K562 (cell line): ENCODE measurements at regions not wholly inside any gene's neighbourhood (a gene's known extent, or its start where the extent isn't known, plus 50 kb on each side); places are given as distances from the start of the nearest gene placed in this dataset.

Experiments
- BMI1 ChIP-seq: fragments of 150-350 bp; IDR thresholded peaks from 2 replicates; pipeline ENCODE4 v1.6.1; 2014; ENCODE audit warnings: low read length
- CBX8 ChIP-seq: fragments of 200-600 bp; sonication (generic); IDR thresholded peaks from 2 replicates; pipeline ENCODE4 v1.6.1; 2012; ENCODE audit warnings: borderline replicate concordance, mixed run types, low read depth, mild to moderate bottlenecking, moderate library complexity, mixed read lengths, low read length, control low read depth, inconsistent platforms; ENCODE audit not compliant: poor library complexity, severe bottlenecking; ENCODE audit errors: extremely low read depth
- CCNT2 ChIP-seq: IDR thresholded peaks from 2 replicates; pipeline ENCODE4 v1.6.1; 2011; ENCODE audit warnings: borderline replicate concordance, low read depth, mild to moderate bottlenecking, moderate library complexity, mixed read lengths, low read length; ENCODE audit not compliant: insufficient read length; ENCODE audit errors: extremely low read depth
- CHD2 ChIP-seq: IDR thresholded peaks from 2 replicates; pipeline ENCODE4 v1.6.1; 2011; ENCODE audit warnings: low read depth, low read length
- EHMT2 ChIP-seq: fragments of 450-650 bp; IDR thresholded peaks from 2 replicates; pipeline ENCODE4 v1.6.1; 2018; ENCODE audit warnings: antibody characterized with exemption
- FOXK2 ChIP-seq, 2 experiments: fragments of 450-650 bp; IDR thresholded peaks in 1 of 2; conservative IDR thresholded peaks in 1 of 2; 2 replicates each; pipeline ENCODE4 v1.6.1; 2016; ENCODE audit warnings: low read depth in 2 of 2, mild to moderate bottlenecking in 1 of 2
- FOXP4 ChIP-seq: sonication (generic); formaldehyde crosslinking; IDR thresholded peaks from 2 replicates; pipeline ENCODE4 v1.8.0; 2022; ENCODE audit warnings: mild to moderate bottlenecking, missing genetic modification reagents, borderline replicate concordance
- HIVEP1 ChIP-seq: fragments of 250-450 bp; sonication (Bioruptor Pico); IDR thresholded peaks from 2 replicates; pipeline ENCODE4 v1.4.0; 2020; ENCODE audit warnings: mild to moderate bottlenecking
- HNRNPL ChIP-seq: fragments of 200-400 bp; formaldehyde crosslinking; IDR thresholded peaks from 2 replicates; pipeline ENCODE4 v1.6.1; 2017; ENCODE audit warnings: low read depth, mild to moderate bottlenecking, low read length
- HNRNPUL1 ChIP-seq: fragments of 200-400 bp; formaldehyde crosslinking; IDR thresholded peaks from 2 replicates; pipeline ENCODE4 v1.6.1; 2017; ENCODE audit warnings: low read length
- HSF4 ChIP-seq: fragments of 250-450 bp; sonication (Bioruptor Pico); IDR thresholded peaks from 2 replicates; pipeline ENCODE4 v2.1.2; 2022; ENCODE audit warnings: mild to moderate bottlenecking, moderate library complexity, borderline replicate concordance
- POLR2G ChIP-seq: fragments of 200-400 bp; formaldehyde crosslinking; IDR thresholded peaks from 2 replicates; pipeline ENCODE4 v1.6.1; 2017; ENCODE audit warnings: low read depth, mild to moderate bottlenecking, antibody characterized with exemption, low read length, moderate library complexity
- RERE ChIP-seq: sonication (generic); formaldehyde crosslinking; IDR thresholded peaks from 2 replicates; pipeline ENCODE4 v1.8.0; 2023; ENCODE audit warnings: missing genetic modification reagents, mild to moderate bottlenecking, borderline replicate concordance
- VEZF1 ChIP-seq: fragments of 200-800 bp; sonication (Bioruptor generic); IDR thresholded peaks from 2 replicates; pipeline ENCODE4 v1.6.1; 2017; ENCODE audit warnings: missing genetic modification characterization, missing compliant biosample characterization
- XRCC3 ChIP-seq: fragments of 450-650 bp; IDR thresholded peaks from 2 replicates; pipeline ENCODE4 v1.6.1; 2017; ENCODE audit warnings: mild to moderate bottlenecking, moderate library complexity
- ZNF174 ChIP-seq: fragments of 250-450 bp; sonication (Bioruptor Pico); IDR thresholded peaks from 2 replicates; pipeline ENCODE4 v1.4.0; 2020; ENCODE audit warnings: mild to moderate bottlenecking
- ZNF24 ChIP-seq: fragments of 450-650 bp; IDR thresholded peaks from 2 replicates; pipeline ENCODE4 v1.6.1; 2016
- ZNF584 ChIP-seq: fragments of 200-800 bp; sonication (Bioruptor generic); IDR thresholded peaks from 2 replicates; pipeline ENCODE4 v1.6.1; 2016; ENCODE audit warnings: low read depth, mild to moderate bottlenecking, missing genetic modification characterization, missing compliant biosample characterization

- TF ChIP-seq RERE (CRISPR knock-in tag) (no peak), ZNF24 (no peak), FOXP4 (CRISPR knock-in tag) (no peak), FOXK2 (conservative IDR thresholded peaks at IDR 0.05 in 1 of 2, IDR thresholded peaks at IDR 0.05 in 1 of 2; ENCODE audit: low read depth in 2 of 2) (0 out of 4 replicates have a peak, but pooled peaks of 1 of the 2 experiments have one; percentile 8), EHMT2 (0 out of 2 replicates have a peak, but pooled peaks have one; percentile 25), ZNF584 (CRISPR knock-in tag) (peak; percentile 92), BMI1 (no peak), VEZF1 (CRISPR knock-in tag) (peak; percentile 58), CHD2 (peak; percentile 71), HSF4 (CRISPR knock-in tag) (0 out of 2 replicates have a peak, but pooled peaks have one; percentile 70), CCNT2 (no peak), XRCC3 (no peak), HNRNPUL1 (no peak), ZNF174 (no peak), CBX8 (peak; percentile 78), HNRNPL (peak; percentile 13; the same call in 1 of the 2 replicates), HIVEP1 (CRISPR knock-in tag) (0 out of 2 replicates have a peak, but pooled peaks have one; percentile 0), POLR2G (peak; percentile 73)
These were observed 116.7 kb upstream of the SERPIND1 start (continued) for GRCh38 chr22:20656902-20657836.
